IMR-90 (cell line): ENCODE measurements at regions not wholly inside any gene's neighbourhood (a gene's known extent, or its start where the extent isn't known, plus 50 kb on each side); places are given as distances from the start of the nearest gene placed in this dataset.

ENCODE experiments used
- ATAC-seq: fragments of 200-7000 bp; cut with Tn5 transposase; 2 replicates; pipeline ENCODE4 v1.9.1; 2020; ENCODE audit warnings: low read depth, mild to moderate bottlenecking, moderate library complexity
- BruUV-seq: library from RNA; stranded (reverse); fragments of 400-500 nt; replicated peaks from 2 replicates; lab custom pipeline; 2021; lab: Mats Ljungman, UMichigan
- CTCF ChIA-PET: fragments of 300-600 bp; formaldehyde crosslinking; extraction: SDS; loops from one replicate; lab custom pipeline; 2021; ENCODE audit warnings: antibody characterized with exemption; lab: Yijun Ruan, JAX
- POLR2A ChIA-PET: fragments of 300-600 bp; sonication (Branson Sonifier 250); formaldehyde crosslinking; loops from one replicate; lab custom pipeline; 2022; ENCODE audit warnings: antibody characterized with exemption; ENCODE audit not compliant: unreplicated experiment; lab: Charles Lee
- DNase-seq: peaks from one replicate; pipeline ENCODE4 v3.0.0; 2013
- H2AFZ ChIP-seq: replicated peaks from 2 replicates; pipeline ENCODE3; 2013; ENCODE audit warnings: low read length, mild to moderate bottlenecking; ENCODE audit not compliant: poor library complexity
- H2AK5ac ChIP-seq: 2 replicates; pipeline ENCODE4 v1.6.1; 2013; ENCODE audit warnings: low read depth, low read length, inconsistent platforms
- H2AK9ac ChIP-seq: replicated peaks from 2 replicates; pipeline ENCODE3; 2013; ENCODE audit warnings: mild to moderate bottlenecking, low read depth, low read length, moderate library complexity; ENCODE audit not compliant: poor library complexity
- H2BK120ac ChIP-seq: 2 replicates; pipeline ENCODE4 v1.6.1; 2013; ENCODE audit warnings: low read depth, low read length, inconsistent platforms
- H2BK15ac ChIP-seq: 3 replicates; pipeline ENCODE4 v1.6.1; 2013; ENCODE audit warnings: low read depth, low read length, inconsistent platforms
- H2BK20ac ChIP-seq: 2 replicates; pipeline ENCODE4 v1.6.1; 2013; ENCODE audit warnings: low read depth, mild to moderate bottlenecking, inconsistent platforms, low read length, moderate library complexity
- H2BK5ac ChIP-seq: 2 replicates; pipeline ENCODE4 v1.6.1; 2013; ENCODE audit warnings: mild to moderate bottlenecking, low read depth, low read length, inconsistent platforms; ENCODE audit not compliant: poor library complexity, severe bottlenecking
- H3K14ac ChIP-seq: replicated peaks from 2 replicates; pipeline ENCODE4 v1.6.1; 2013; ENCODE audit warnings: low read depth, low read length, inconsistent platforms
- H3K18ac ChIP-seq: 2 replicates; pipeline ENCODE4 v1.6.1; 2013; ENCODE audit warnings: low read depth, low read length, control low read depth
- H3K23ac ChIP-seq: 2 replicates; pipeline ENCODE4 v1.6.1; 2013; ENCODE audit warnings: low read depth, low read length, inconsistent platforms
- H3K27ac ChIP-seq: 2 replicates; pipeline ENCODE4 v1.5.1; 2013; ENCODE audit warnings: mild to moderate bottlenecking, control low read depth, low read length; ENCODE audit not compliant: insufficient read depth
- H3K27me3 ChIP-seq: 2 replicates; pipeline ENCODE4 v1.6.1; 2013; ENCODE audit warnings: low read length; ENCODE audit not compliant: control insufficient read depth, insufficient read depth
- H3K36me3 ChIP-seq: 2 replicates; pipeline ENCODE4 v1.6.1; 2013; ENCODE audit warnings: low read length, mixed read lengths; ENCODE audit not compliant: control insufficient read depth, insufficient read depth
- H3K4ac ChIP-seq: 2 replicates; pipeline ENCODE4 v1.6.1; 2013; ENCODE audit warnings: low read depth, low read length, inconsistent platforms
- H3K4me1 ChIP-seq: 2 replicates; pipeline ENCODE4 v1.6.1; 2013; ENCODE audit warnings: low read length, mixed read lengths; ENCODE audit not compliant: control insufficient read depth, insufficient read depth
- H3K4me2 ChIP-seq: 2 replicates; pipeline ENCODE4 v1.6.1; 2013; ENCODE audit warnings: low read depth, mild to moderate bottlenecking, control low read depth, low read length, moderate library complexity
- H3K4me3 ChIP-seq: 2 replicates; pipeline ENCODE4 v1.5.1; 2013; ENCODE audit warnings: low read depth, mild to moderate bottlenecking, control low read depth, low read length, moderate library complexity; ENCODE audit not compliant: insufficient read depth
- H3K56ac ChIP-seq: 2 replicates; pipeline ENCODE4 v1.6.1; 2013; ENCODE audit warnings: low read length, inconsistent platforms; ENCODE audit not compliant: insufficient read depth; ENCODE audit errors: extremely low read depth
- H3K79me1 ChIP-seq, 2 experiments: 2 replicates each; pipeline ENCODE4 v1.6.1; 2013; ENCODE audit warnings: low read length in 2 of 2, inconsistent platforms in 1 of 2, low read depth in 1 of 2
- H3K9ac ChIP-seq: 2 replicates; pipeline ENCODE4 v1.6.1; 2013; ENCODE audit warnings: low read depth, low read length, control low read depth
- H3K9me1 ChIP-seq: 2 replicates; pipeline ENCODE4 v1.6.1; 2013; ENCODE audit warnings: low read length, inconsistent platforms; ENCODE audit not compliant: insufficient read depth
- H3K9me3 ChIP-seq: 2 replicates; pipeline ENCODE4 v1.6.1; 2013; ENCODE audit warnings: low read length; ENCODE audit not compliant: control insufficient read depth, insufficient read depth
- H4K20me1 ChIP-seq: 2 replicates; pipeline ENCODE4 v1.6.1; 2013; ENCODE audit warnings: low read length, inconsistent platforms; ENCODE audit not compliant: insufficient read depth
- H4K5ac ChIP-seq: 2 replicates; pipeline ENCODE4 v1.6.1; 2013; ENCODE audit warnings: mild to moderate bottlenecking, low read depth, low read length, control low read depth
- H4K8ac ChIP-seq, 2 experiments: 2 replicates each; pipeline ENCODE4 v1.6.1; 2013; ENCODE audit warnings: low read depth in 2 of 2, low read length in 2 of 2, control low read depth in 1 of 2, inconsistent platforms in 1 of 2
- H4K91ac ChIP-seq: 2 replicates; pipeline ENCODE4 v1.6.1; 2013; ENCODE audit warnings: low read depth, low read length, inconsistent platforms; ENCODE audit not compliant: insufficient read depth
- BHLHE40 ChIP-seq: fragments of 150-350 bp; IDR thresholded peaks from 2 replicates; pipeline ENCODE4 v1.6.1; 2016; ENCODE audit warnings: mild to moderate bottlenecking, low read depth, low read length
- CEBPB ChIP-seq: IDR thresholded peaks from 2 replicates; pipeline ENCODE4 v1.6.1; 2012; ENCODE audit warnings: low read depth, low read length, improper control_type of control experiment
- CHD1 ChIP-seq: IDR thresholded peaks from 2 replicates; pipeline ENCODE4 v1.6.1; 2012; ENCODE audit warnings: low read depth, low read length, improper control_type of control experiment
- CTCF ChIP-seq: conservative IDR thresholded peaks from 2 replicates; pipeline ENCODE4 v1.5.1; 2012; ENCODE audit warnings: mild to moderate bottlenecking, low read depth, low read length, improper control_type of control experiment
- ELK1 ChIP-seq: fragments of 150-350 bp; IDR thresholded peaks from 2 replicates; pipeline ENCODE4 v1.6.1; 2016; ENCODE audit warnings: low read depth, mild to moderate bottlenecking, low read length, moderate library complexity, borderline replicate concordance
- FOS ChIP-seq: fragments of 150-350 bp; IDR thresholded peaks from 2 replicates; pipeline ENCODE4 v1.6.1; 2016; ENCODE audit warnings: low read depth, low read length
- MAFK ChIP-seq: IDR thresholded peaks from 2 replicates; pipeline ENCODE4 v1.6.1; 2012; ENCODE audit warnings: low read depth, low read length, improper control_type of control experiment
- MAZ ChIP-seq: IDR thresholded peaks from 2 replicates; pipeline ENCODE4 v1.6.1; 2012; ENCODE audit warnings: low read depth, mild to moderate bottlenecking, low read length, improper control_type of control experiment, moderate library complexity, borderline replicate concordance
- MXI1 ChIP-seq: IDR thresholded peaks from 2 replicates; pipeline ENCODE4 v1.6.1; 2012; ENCODE audit warnings: low read depth, mild to moderate bottlenecking, low read length, moderate library complexity, borderline replicate concordance
- NFE2L2 ChIP-seq: fragments of 150-350 bp; IDR thresholded peaks from 2 replicates; pipeline ENCODE4 v1.6.1; 2016; ENCODE audit warnings: low read depth, mild to moderate bottlenecking, low read length
- POLR2A ChIP-seq: IDR thresholded peaks from 2 replicates; pipeline ENCODE4 v1.6.1; 2012; ENCODE audit warnings: mild to moderate bottlenecking, low read depth, low read length
- RAD21 ChIP-seq: IDR thresholded peaks from 2 replicates; pipeline ENCODE4 v1.6.1; 2012; ENCODE audit warnings: low read length, improper control_type of control experiment
- RCOR1 ChIP-seq: IDR thresholded peaks from 2 replicates; pipeline ENCODE4 v1.6.1; 2012; ENCODE audit warnings: mild to moderate bottlenecking, low read length, improper control_type of control experiment; ENCODE audit not compliant: insufficient replicate concordance
- RFX5 ChIP-seq: IDR thresholded peaks from 2 replicates; pipeline ENCODE4 v1.8.0; 2012; ENCODE audit warnings: low read depth, mild to moderate bottlenecking, low read length, moderate library complexity
- SMC3 ChIP-seq: fragments of 150-350 bp; IDR thresholded peaks from 2 replicates; pipeline ENCODE4 v1.6.1; 2016; ENCODE audit warnings: low read depth, mild to moderate bottlenecking, antibody characterized with exemption, low read length, moderate library complexity
- USF2 ChIP-seq: fragments of 150-350 bp; IDR thresholded peaks from 2 replicates; pipeline ENCODE4 v1.6.1; 2017; ENCODE audit warnings: mild to moderate bottlenecking, antibody characterized with exemption, low read length, low read depth
- WGBS, 2 experiments: methylation state at CpG; one replicate each; pipeline versions ENCODE4 v1.1.5 to v1.1.7; 2013; ENCODE audit warnings: missing lambda C conversion rate in 2 of 2; ENCODE audit not compliant: insufficient read length in 1 of 2; ENCODE audit errors: extremely low coverage in 2 of 2; 5-methylcytosine and 5-hydroxymethylcytosine counted together
- dilution Hi-C: fragments of 300-500 bp; cut with HindIII; formaldehyde crosslinking; loops from one replicate; pipeline ENCODE4 v1.14.3; 2018; ENCODE audit warnings: low sequenced_read_pairs; ENCODE audit not compliant: unreplicated experiment
- in situ Hi-C: fragments of 300-500 bp; cut with MboI; formaldehyde crosslinking; loops from 3 replicates; pipeline ENCODE4 v1.14.3; 2019; ENCODE audit warnings: low sequenced_read_pairs, inconsistent platforms, mixed read lengths
- intact Hi-C: fragments of 100-400 bp; cut with micrococcal nuclease; formaldehyde crosslinking; loops from 2 replicates; pipeline ENCODE4 v1.10.0; 2022

- Histone ChIP-seq H3K56ac (no peak overlapping the region), H3K79me1 (no peaks in the 10 kb centered on the region), H3K4me3 (no peak overlapping the region), H3K23ac (no peak overlapping the region), H3K4me1 (no peaks in the 10 kb centered on the region), H3K27me3 (no peaks in the 10 kb centered on the region; the same call in 1 of the 2 replicates), H4K20me1 (no peaks in the 10 kb centered on the region), H3K4ac (no peak overlapping the region), H2AK9ac (no peak overlapping the region), H3K14ac (no peak overlapping the region), H3K9ac (no peak overlapping the region), H3K9me1 (no peaks in the 10 kb centered on the region), H3K9me3 (no peaks in the 10 kb centered on the region), H3K36me3 (no peaks in the 10 kb centered on the region), H2AFZ (no peak overlapping the region), H3K27ac (no peak overlapping the region), H2BK20ac (no peak overlapping the region), H2AK5ac (no peak overlapping the region), H4K8ac (no peak overlapping the region), H4K91ac (no peak overlapping the region), H2BK15ac (no peak overlapping the region), H2BK5ac (no peak overlapping the region), H3K18ac (no peak overlapping the region), H2BK120ac (no peak overlapping the region), H4K5ac (no peak overlapping the region), H3K4me2 (no peak overlapping the region)
- intact Hi-C loops: no loop called here
- no TSS peak for BruUV-seq
- dilution Hi-C loops: no loop called here
- TF ChIP-seq MAZ (no peak), NFE2L2 (no peak), RAD21 (no peak), MAFK (no peak), MXI1 (no peak), USF2 (no peak), RFX5 (no peak), BHLHE40 (no peak), CEBPB (no peak), ELK1 (no peak), FOS (no peak), SMC3 (no peak), POLR2A (no peak), CTCF (no peak), CHD1 (no peak), RCOR1 (no peak)
- no peak for DNase-seq
- no peak for ATAC-seq
- ChIA-PET POLR2A (no interaction called here), CTCF (no interaction called here)
- in situ Hi-C loops: no loop called here
- no CpG with 5 or more reads among the region's 3 CpGs for WGBS, 2 experiments
Observed at GRCh38 chr5:170159947-170160346, 54.2 kb downstream of the FOXI1 start.
